ENCODE measurements at regions not wholly inside any gene's neighbourhood (a gene's known extent, or its start where the extent isn't known, plus 50 kb on each side); places are given as distances from the start of the nearest gene placed in this dataset.
"Not testable (repeated sequence)": the region's sequence is repeated elsewhere in the genome, so short reads cannot be mapped to it uniquely, and the experiment has no call there.

- no peak for DNase-seq (ENCODE audit: extremely low read depth in 1 of 2, low read depth in 1 of 2)
Observed at GRCh38 chr11:110855191-110855590, 143.0 kb upstream of the ARHGAP20 start.

GRCh38 chr11:110852921-110853490, 140.8 kb upstream of the ARHGAP20 start:
- DNase-seq (ENCODE audit: extremely low read depth in 1 of 2, low read depth in 1 of 2) = no peak

- DNase-seq (ENCODE audit: extremely low read depth in 1 of 2, low read depth in 1 of 2) = no peak
Observed at GRCh38 chr11:110850846-110851245, 138.6 kb upstream of the ARHGAP20 start.

GRCh38 chr11:110843053-110843452, 130.8 kb upstream of the ARHGAP20 start:
- not testable (repeated sequence) for DNase-seq (ENCODE audit: extremely low read depth in 1 of 2, low read depth in 1 of 2)

- no peak for DNase-seq (ENCODE audit: extremely low read depth in 1 of 2, low read depth in 1 of 2)
Observed at GRCh38 chr11:110838808-110839207, 126.6 kb upstream of the ARHGAP20 start.

- DNase-seq (ENCODE audit: extremely low read depth in 1 of 2, low read depth in 1 of 2) = no peak
Observed at GRCh38 chr11:110837603-110838002, 125.4 kb upstream of the ARHGAP20 start.

GRCh38 chr11:110835106-110835505, 122.9 kb upstream of the ARHGAP20 start:
- no peak for DNase-seq (ENCODE audit: extremely low read depth in 1 of 2, low read depth in 1 of 2)

GRCh38 chr11:110833033-110833484, 120.8 kb upstream of the ARHGAP20 start:
- DNase-seq (ENCODE audit: extremely low read depth in 1 of 2, low read depth in 1 of 2) = no peak

GRCh38 chr11:110832539-110832938, 120.3 kb upstream of the ARHGAP20 start:
- DNase-seq (ENCODE audit: extremely low read depth in 1 of 2, low read depth in 1 of 2) = no peak

GRCh38 chr11:110832080-110832479, 119.8 kb upstream of the ARHGAP20 start:
- DNase-seq (ENCODE audit: extremely low read depth in 1 of 2, low read depth in 1 of 2) = no peak

- no peak for DNase-seq (ENCODE audit: extremely low read depth in 1 of 2, low read depth in 1 of 2)
Observed at GRCh38 chr11:110830747-110831146, 118.5 kb upstream of the ARHGAP20 start.

- no peak for DNase-seq (ENCODE audit: extremely low read depth in 1 of 2, low read depth in 1 of 2)
Observed at GRCh38 chr11:110830344-110830743, 118.1 kb upstream of the ARHGAP20 start.

- DNase-seq (ENCODE audit: extremely low read depth in 1 of 2, low read depth in 1 of 2) = no peak
Observed at GRCh38 chr11:110829873-110830272, 117.6 kb upstream of the ARHGAP20 start.

- no peak for DNase-seq (ENCODE audit: extremely low read depth in 1 of 2, low read depth in 1 of 2)
Observed at GRCh38 chr11:110828086-110828485, 115.8 kb upstream of the ARHGAP20 start.

GRCh38 chr11:110827276-110827675, 115.0 kb upstream of the ARHGAP20 start:
- no peak for DNase-seq (ENCODE audit: extremely low read depth in 1 of 2, low read depth in 1 of 2)

GRCh38 chr11:110824912-110825620, 112.8 kb upstream of the ARHGAP20 start:
- DNase-seq (ENCODE audit: extremely low read depth in 1 of 2, low read depth in 1 of 2) = no peak

- peak in 1 of 2 donors; percentile 10 for DNase-seq (ENCODE audit: extremely low read depth in 1 of 2, low read depth in 1 of 2)
Observed at GRCh38 chr11:110818032-110818687, 105.9 kb upstream of the ARHGAP20 start.

- no peak for DNase-seq (ENCODE audit: extremely low read depth in 1 of 2, low read depth in 1 of 2)
Observed at GRCh38 chr11:110812086-110812733, 100.0 kb upstream of the ARHGAP20 start.

GRCh38 chr11:110809417-110810199, 97.4 kb upstream of the ARHGAP20 start:
- DNase-seq (ENCODE audit: extremely low read depth in 1 of 2, low read depth in 1 of 2) = no peak

GRCh38 chr11:110808248-110808647, 96.0 kb upstream of the ARHGAP20 start:
- no peak for DNase-seq (ENCODE audit: extremely low read depth in 1 of 2, low read depth in 1 of 2)

- no peak for DNase-seq (ENCODE audit: extremely low read depth in 1 of 2, low read depth in 1 of 2)
Observed at GRCh38 chr11:110807801-110808200, 95.6 kb upstream of the ARHGAP20 start.
